ACHN (cell line): ENCODE measurements at regions not wholly inside any gene's neighbourhood (a gene's known extent, or its start where the extent isn't known, plus 50 kb on each side); places are given as distances from the start of the nearest gene placed in this dataset.
"Not testable (repeated sequence)": the region's sequence is repeated elsewhere in the genome, so short reads cannot be mapped to it uniquely, and the experiment has no call there.

Source experiments
- DNase-seq: peaks from one replicate; pipeline ENCODE4 v3.0.0-alpha.2; 2015
- in situ Hi-C: cut with HindIII; loops from 2 replicates; pipeline ENCODE4 v1.10.0; 2017; ENCODE audit warnings: low sequenced_read_pairs, low pct_ligation_motif_present, low pct_unique_long_range_greater_than_20kb

DNA sequence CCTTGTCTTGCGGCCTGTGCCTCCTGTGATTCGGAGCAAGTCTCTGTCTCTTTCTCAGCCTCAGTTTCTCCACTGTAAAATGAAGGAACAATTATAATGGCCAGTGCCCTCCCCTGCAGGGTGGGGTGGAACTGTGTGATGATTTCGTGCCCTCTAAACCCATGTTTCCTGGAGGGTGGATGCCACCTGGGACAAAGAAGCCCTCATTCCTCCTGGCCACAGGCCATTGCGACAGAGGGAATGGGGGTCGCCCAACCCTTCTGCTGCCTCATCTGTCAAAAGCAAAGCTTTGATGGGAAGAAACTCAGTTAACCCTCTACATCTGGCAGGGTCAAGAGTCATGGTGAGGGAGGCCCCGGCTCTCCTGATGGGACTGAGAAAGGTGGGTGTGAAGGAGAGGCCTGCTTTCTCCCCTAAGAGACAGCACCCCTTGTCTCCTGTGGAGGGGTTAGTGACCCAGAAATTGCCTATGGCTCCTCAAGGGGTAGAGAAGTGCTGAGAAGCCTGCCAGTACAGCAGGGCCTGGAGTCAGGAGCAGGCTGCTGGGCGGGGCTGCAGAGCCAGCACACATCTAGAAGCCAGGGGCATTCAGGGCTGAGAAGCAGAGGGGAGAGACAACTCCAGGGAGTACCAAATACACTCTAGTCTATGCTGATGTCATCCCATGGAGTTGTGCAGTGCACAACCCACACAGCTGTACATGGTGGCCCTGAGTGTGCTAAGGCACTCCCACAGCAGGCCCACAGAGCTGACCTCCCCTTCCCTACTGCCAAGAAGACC is 61.0 kb downstream of the PLXNA1 start:
- peak; percentile 6 for DNase-seq
- in situ Hi-C loops = no loop called here

DNA sequence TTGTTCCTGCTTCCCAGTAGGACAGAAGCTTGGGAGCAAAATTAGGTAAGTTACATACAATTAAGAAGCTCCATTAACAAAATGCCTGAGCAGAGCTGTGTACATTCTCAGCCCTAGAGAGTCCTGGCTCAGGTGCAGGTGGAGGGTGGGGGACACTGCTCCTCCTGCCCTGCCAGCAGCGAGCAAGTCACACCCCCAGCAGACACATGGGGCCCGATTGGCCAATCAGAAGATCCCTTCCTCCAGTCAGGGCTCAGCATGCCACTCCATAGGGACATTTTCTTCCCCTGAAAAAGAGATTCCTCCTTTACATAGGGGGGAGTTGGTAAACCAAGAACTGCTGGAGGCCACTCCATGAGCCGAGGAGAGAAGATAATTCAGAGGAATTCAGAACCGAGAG is 62.1 kb downstream of the PLXNA1 start:
- DNase-seq = peak; percentile 58
- in situ Hi-C loops = no loop called here

DNA sequence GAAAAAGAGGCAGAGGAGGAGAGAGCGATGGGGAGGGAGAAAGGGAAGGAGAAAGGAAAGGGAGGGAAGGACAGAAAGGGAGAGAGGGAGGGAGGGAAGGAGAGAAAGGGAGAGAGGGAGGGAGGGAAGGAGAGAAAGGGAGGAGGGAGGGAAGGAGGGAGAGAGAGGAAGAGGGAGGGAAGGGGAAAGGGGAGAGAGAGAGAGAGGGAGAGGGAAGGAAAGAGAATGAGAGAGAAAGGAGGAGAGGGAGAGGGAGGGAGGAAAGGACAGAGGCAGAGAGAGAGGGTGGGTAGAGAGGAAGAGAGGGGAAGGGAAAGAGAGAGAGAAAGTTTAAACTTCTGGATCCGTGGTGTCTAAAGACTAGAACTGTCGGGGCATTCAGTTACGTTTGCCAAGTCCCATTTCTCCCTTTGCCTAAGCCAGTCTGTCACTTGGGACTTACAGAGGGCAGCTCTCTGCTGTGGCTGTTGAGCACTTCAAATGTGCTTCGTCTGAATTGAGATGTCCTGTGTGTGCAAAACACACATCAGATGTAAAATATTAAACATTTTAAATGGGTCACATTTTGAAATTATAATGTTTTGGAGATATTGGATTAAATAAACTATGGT is 62.6 kb downstream of the PLXNA1 start:
- in situ Hi-C loops = no loop called here
- peak; percentile 5 for DNase-seq

DNA sequence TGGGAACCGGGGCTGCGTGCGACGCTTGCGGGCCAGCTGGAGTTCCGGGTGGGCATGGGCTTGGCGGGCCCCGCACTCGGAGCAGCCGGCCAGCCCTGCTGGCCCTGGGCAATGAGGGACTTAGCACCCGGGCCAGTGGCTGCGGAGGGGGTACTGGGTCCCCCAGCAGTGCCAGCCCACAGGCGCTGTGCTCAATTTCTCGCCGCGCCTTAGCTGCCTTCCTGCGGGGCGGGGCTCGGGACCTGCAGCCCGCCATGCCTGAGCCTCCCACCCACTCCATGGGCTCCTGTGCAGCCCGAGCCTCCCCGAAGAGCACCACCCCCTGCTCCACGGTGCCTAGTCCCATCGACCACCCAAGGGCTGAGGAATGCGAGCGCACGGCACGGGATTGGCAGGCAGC is 63.8 kb downstream of the PLXNA1 start:
- DNase-seq, in situ Hi-C loops: not testable (repeated sequence)

DNA sequence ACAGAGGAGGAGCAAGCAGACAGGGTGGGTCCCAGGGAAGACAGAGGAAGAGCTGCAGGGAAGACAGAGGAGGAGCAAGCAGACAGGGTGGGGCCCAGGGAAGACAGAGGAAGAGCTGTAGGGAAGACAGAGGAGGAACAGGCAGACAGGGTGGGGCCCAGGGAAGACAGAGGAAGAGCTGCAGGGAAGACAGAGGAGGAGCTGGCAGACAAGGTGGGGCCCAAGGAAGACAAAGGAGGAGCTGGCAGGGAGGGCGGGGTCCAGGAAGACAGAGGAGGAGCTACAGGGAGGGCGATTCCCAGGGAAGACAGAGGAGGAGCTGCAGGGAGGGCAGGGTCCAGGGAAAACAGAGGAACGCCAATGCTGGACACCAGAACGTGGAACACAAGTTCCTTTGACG is 66.5 kb downstream of the PLXNA1 start:
- in situ Hi-C loops = no loop called here
- no peak for DNase-seq

DNA sequence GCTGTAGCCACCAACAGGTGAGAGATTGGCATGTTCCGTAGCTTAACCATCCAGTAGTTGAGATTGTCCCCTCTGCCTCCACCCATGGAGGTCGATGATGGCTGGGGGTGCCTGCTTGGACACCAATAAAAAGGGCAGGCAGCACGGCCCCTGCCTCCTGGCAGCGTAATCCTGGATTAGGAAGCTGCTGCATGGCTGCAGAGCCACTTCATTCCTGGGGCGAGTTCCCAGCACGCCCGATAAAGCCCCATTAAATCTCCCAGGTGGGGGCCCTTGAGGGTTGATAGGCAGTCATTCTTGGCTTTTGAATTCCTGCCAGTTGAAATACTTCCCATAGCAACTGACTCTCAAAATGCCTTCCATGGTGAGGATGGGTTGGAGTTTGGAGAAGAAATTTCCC is 67.8 kb downstream of the PLXNA1 start:
- DNase-seq = no peak

DNA sequence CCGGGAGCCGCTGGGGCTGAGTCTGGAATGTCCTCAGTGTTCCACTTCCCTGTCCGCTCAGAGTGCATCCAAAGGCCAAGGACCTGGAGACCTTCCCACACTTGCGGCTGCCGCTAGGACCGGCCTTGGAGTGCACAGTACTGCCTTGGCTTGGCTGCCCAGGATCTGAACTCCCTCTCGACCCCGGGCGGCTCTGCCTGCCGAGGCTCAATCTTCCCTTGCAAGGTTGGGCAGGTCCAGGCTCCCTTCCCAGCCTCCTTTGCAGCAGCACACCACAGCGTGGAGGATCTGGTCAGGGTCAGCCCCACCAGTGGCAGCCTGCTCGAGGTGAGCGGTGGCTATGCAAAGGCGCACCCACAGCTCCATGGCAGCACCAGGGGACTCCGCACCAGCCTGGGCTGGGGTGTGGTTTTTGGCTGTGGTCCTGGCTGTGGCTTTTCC is 69.2 kb downstream of the PLXNA1 start:
- DNase-seq = no peak
- in situ Hi-C loops = no loop called here

More for the DNA sequence above, 67.8 kb downstream of the PLXNA1 start:
- in situ Hi-C loops = no loop called here

DNA sequence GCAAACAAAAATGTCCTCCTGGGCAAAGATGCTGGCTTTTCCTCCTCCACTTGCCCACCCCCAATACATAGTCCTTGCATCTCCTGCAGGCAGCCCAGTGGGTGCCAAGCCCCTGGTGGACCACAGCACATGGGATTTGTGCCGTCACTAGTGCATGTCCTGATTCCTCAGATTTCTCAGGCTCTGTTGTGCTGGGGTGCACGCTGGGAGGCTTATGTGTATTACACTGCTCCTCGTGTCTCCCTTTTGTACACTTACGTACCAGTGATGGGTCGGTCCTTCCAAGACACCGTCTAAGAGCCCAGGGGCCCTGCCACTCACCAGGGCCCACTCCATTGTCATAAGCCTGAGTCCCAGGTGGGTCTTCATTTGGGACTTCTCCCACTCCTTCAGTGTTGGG is 70.1 kb downstream of the PLXNA1 start:
- DNase-seq = no peak
- in situ Hi-C loops = no loop called here

DNA sequence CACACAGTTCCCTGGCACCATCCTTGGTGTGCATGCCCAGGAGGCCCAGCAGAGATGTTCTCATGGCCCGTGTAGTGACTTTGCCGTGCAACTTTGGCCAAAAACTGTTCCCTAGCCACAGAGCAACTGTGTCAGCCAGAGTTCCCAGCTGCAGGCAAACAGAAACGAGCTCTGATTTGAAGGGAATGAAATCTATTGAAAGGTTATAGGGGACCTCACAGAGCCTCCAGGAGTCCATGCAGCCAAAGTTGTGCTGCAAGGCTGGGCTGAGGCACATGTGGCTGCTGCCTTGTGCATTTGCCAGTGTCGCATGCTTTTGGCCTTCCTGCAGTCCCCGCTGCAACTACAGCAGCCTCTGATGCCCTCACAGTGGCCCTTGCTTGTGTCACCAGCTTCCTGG is 70.5 kb downstream of the PLXNA1 start:
- in situ Hi-C loops = no loop called here
- no peak for DNase-seq

DNA sequence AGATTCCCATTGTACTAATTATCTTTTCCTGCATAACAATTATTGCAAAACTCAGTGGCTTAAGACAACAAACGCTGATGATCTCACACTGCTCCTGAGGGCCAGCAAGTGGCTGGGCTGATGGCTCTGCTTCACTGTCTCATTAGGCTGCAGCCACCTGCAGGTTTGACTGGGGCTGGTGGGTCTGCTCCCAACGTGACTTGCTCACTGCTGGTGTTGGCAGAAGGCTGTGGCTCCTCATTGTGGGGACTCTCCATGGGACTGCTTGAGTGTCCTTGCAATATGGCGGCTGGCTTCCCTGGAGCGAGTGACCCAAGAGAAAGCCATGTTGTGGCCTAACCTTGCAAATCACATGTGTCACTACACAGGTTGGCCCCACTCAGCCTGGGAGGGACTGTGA is 71.1 kb downstream of the PLXNA1 start:
- DNase-seq = no peak
- in situ Hi-C loops = no loop called here

DNA sequence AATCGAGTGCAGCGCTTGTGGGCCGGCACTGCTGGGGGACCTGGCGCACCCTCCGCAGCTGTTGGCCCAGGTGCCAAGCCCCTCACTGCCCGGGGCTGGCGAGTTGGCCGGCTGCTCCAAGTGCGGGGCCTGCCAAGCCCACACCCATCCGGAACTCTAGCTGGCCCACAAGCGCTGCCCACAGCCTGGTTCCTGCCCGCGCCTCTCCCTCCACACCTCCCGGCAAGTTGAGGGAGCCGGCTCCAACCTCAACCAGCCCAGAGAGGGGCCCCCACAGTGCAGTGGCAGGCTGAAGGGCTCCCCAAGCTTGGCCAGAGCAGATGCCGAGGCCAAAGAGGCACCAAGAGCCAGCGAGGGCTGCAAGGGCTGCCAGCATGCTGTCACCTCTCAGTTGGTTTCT is 73.4 kb downstream of the PLXNA1 start:
- DNase-seq = no peak
- in situ Hi-C loops = no loop called here

DNA sequence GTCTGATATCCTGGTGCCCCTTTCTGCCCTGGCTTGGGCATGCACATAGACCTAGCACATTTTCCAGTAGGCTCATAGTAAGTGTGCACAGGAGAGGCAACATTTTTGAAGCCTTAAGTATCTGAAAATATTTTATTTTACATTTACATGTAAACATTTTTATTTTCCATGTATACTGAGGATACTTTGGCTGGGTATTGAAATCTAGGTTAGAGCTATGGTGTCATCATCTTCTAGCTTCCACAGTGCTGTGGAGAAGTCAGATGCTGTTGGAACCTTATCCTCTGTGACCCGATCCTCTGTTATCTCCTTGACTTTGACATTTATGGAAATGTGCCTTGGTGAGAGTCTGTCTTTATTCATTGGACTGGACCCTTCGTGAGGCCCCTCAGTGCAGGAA is 74.1 kb downstream of the PLXNA1 start:
- DNase-seq = no peak
- in situ Hi-C loops = no loop called here

DNA sequence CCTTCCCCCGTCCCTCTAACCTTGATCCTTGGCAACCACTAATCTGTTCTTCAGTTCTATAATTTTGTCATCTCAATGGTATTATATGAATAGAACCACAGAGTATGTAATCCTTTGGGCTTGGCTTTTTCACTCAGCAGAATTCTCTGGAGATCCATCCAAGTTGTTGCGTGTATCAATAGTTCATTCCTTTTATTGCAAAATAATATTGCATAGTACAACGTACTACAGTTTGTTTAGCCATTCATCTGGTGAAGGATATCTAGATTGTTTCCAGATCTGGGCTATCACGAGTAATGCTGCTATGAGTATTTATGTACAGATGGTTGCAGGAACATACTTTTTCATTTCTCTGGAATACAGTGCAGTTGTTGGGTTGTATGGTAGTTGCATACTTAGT is 76.2 kb downstream of the PLXNA1 start:
- DNase-seq = no peak
- in situ Hi-C loops = no loop called here

DNA sequence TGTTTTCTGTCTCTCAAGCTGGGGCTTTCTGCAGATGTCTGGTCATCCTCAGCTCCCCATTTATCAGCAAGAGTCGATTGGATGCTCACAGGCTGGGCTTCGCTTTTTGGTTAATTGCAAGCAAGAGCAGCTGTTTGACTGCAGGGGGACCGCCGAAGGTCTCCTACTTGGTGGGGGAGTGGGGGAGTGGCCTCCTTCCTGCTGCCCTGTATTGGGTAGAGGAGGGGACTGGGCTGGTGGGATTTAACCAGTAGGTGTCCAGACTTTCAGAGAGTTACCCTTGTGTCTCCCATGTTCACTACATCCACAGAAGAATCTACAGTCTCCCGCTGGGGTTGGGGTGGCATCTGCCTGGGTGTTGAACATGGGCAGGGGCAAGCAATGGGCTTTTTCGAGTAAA is 78.7 kb downstream of the PLXNA1 start:
- in situ Hi-C loops = no loop called here
- DNase-seq = no peak

DNA sequence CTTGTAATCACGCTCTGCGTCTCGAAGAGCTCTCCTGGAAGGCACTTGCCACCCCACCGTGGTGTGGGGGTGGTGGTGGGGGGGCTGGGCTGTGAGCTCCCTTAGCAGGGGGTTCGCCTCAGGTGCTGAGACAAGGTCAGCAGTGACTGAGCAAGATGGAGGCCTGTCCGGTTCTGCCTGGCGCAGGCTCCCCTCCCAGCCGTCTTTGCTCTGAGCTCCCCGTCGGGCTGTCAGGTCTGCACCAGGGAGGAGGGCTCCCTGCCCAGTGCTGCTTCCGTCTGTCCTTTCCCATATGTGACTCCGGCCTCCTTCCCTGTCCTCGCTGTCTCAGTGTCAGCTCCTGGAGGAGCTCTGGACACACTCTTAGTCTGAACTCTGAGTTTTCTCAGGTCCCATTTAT is 80.0 kb downstream of the PLXNA1 start:
- in situ Hi-C loops = no loop called here
- no peak for DNase-seq

DNA sequence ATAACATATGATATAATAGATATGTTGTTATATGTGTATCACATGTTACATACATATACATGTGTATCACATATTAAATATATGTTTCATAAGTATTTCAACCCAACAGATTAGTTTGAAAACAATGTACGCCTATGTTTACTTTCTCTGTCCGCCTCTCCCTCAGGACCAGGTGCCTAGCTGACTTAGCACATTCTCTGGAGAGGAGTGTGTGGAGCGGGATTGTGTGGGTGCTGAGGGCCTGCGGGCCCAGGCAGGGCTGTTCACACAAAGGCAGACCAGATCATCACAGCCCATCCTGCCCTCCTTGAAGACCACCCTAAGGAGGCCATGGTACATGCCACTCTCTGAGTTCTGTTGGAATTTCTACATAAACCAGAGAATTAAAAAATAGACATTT is 81.0 kb downstream of the PLXNA1 start:
- in situ Hi-C loops = no loop called here
- DNase-seq = no peak

DNA sequence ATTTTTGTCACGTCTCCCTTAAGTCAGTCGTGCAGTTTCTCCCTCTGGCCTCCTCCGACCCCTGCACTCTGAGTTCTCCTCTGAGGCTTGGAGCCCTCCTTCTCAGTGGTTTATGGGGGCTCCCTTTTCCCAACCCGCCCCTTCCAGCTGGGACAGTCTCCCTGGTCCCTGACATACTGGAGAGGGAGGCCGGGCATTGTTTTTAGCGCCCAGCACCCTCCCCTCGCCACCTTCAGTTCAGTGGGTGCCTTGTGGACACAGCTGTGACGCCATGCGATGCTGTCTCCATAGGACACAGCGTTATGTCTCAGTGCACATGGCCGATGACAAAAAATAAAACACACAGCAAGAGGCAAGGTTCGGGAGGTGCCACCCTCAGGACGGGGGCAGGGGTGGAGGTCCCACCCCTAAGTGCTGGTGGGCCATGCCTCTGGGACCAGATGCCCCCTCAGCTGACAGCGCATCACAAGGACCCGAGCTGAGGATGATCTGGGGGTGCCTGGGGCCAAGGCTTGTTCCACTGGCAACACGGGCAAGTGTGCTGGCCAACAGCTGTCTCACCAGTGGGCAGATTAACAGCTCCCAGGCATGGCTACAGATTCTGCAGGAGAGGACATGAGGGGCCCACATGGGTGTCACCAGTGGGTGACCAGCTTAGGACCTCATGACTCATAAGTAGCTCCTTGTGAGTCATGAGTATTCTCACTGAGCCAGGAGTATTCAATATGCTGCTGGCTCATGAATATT is 81.6 kb downstream of the PLXNA1 start:
- DNase-seq = no peak

DNA sequence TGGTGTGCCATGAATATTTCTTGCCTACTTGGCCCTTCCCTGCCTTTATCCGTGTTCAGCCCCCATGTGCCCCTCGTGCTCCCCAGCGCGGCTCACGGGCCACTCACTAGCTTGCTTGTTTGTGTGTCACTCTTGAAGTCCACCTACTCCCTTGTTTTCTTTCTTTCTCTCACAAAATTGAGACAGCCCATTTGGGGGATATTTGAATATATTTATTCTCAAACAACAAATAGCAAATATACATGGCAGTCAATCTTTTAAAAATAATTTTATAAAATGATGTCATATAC is 82.2 kb downstream of the PLXNA1 start:
- DNase-seq = no peak
- in situ Hi-C loops = no loop called here

More for the DNA sequence above, 81.6 kb downstream of the PLXNA1 start:
- in situ Hi-C loops = no loop called here

DNA sequence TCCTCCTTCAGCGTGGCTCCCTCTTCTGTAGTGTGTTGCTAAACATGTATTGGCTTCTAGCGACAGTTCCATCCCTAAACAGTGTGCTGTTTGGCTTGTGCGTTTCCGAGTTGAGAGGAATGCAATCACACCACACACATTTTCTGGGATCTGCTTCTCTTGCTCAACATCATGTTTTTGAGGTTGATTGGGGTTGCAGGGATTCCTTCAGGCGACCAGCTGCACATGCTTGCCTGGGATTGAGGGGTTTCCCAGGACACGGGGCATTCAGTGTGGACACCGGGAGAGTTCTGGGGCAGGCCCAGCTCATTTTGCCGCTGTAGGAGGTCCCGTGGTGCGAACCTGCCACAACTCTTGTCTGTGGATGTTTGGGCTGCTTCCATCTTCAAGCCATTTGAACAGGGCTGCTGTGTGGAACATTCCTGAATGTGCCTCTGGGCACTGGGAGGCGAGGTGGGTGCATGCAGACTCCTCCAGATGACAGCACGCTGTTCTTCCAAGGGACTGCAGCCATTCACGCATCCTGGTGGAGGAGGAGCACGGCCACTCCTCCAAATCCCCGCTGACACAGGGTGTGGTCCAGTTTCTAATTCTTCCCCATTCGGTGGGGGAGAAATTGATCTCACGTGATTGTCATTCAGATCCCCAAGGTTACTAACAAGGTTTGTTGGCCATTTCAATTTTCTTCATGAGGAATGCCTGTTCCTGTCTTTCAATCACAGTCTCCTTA is 82.8 kb downstream of the PLXNA1 start:
- in situ Hi-C loops = no loop called here
- DNase-seq = no peak
